NCI-H345 treated with DMSO at 0.1 percent for 48 hours (cell line): ENCODE measurements at regions not wholly inside any gene's neighbourhood (a gene's known extent, or its start where the extent isn't known, plus 50 kb on each side); places are given as distances from the start of the nearest gene placed in this dataset.

Experiments
- DNase-seq: peaks from one replicate; lab custom pipeline; 2025; ENCODE audit not compliant: unreplicated experiment; lab: John Stamatoyannopoulos, UW

DNA sequence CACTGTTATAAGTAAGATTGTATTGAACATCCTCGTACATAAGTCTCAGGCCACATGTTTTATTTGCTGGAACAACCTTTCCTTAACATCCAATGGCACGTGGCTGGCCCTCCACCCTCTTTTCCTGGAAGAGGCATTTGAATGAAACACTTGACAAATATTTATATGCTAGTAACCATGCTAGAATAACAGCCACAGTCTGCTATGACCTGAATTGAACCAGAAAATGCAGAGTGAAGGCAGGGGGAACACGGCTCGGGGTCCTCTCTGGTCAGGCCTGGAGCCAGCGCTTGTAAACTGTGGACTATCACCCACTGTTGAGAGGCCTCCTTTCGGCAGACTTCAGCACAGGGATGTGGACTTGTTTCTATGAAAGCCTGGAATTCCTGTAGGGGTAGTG, 198.2 kb upstream of the COPS8 start:
- DNase-seq = no peak

DNA sequence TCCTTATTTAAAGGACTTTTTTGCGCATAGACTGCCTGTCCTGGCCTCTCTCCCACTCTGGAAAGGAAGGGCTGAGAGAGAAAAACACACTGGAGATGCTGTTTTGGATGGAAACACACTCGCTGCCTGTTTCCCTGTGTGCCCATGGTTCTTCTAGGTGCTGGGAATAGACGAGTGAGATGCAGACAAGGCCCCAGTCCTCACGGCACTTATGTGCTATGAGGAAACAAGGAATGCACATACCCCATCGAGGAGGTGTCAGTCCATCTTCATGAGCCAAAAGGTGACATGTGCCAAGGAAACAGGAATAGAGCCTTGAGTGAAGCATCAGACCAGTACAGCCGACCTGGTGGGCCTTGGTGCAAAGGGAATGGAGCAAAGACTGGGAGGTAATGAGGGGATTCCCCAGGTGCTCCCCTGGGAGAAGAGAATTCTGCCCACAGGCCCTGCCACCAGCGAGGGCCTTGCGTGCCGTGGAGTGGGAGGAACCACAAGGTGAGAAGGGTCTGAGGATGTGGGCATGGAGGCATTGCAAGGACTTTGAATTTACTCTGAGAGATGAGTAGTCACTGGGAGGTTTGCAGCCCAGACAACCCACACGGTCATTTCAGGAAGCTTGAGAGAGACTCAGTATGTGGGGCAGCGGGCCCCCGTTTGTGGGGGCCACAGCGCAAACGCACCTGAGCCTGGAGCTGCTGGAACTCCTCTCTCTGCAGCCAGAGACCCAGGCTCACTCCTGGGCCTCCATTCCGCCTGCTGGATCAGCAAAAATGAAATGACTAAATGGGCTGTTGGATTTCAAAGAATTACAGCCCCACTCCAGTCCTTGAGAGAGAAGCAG, 197.5 kb upstream of the COPS8 start:
- no peak for DNase-seq

DNA sequence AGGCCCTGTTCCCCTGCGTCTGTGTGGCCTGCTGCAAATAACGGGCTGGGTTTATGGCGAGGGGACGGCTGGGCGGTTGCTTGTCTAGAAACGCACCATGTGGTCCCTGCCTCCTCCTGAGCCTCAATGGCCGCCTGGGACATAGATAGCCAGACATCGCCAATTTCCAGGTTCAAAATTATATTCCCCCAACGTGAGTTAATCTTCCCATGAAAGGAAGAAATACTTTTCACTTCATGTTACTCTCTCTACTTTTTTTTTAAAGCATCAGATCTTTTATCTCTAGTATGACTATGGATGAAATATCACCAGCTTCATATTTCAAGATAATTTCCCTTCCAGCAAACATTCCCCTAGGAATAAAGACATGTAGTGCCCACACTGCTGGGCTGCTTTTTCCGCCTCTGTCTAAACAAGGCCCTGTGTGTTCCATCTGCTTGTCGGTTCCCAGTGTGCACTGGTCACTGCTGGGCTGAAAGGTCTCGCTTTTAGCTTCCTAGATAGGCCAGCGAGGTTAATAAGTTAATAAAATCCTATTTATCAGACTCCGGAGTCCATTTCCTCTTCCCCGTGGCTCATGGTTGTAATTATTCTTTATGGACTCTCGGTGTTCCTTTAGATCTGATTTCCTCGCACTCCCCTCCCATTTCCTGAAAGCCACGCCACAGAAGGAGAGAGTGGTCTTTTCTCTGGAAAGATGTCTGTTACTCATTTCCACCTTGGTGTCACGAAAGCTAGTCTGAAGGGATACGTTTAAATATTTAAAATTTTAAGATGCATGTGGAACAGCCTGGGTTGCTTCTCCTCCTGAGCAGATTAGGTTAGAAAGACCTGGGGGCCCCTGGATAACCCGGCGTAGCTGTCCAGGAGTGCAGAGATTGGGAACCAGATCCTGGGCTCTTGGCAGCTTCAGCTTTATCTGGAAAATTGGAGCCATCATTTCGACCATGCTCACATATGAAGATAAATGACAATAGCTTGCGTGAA, 196.6 kb upstream of the COPS8 start:
- DNase-seq = no peak

DNA sequence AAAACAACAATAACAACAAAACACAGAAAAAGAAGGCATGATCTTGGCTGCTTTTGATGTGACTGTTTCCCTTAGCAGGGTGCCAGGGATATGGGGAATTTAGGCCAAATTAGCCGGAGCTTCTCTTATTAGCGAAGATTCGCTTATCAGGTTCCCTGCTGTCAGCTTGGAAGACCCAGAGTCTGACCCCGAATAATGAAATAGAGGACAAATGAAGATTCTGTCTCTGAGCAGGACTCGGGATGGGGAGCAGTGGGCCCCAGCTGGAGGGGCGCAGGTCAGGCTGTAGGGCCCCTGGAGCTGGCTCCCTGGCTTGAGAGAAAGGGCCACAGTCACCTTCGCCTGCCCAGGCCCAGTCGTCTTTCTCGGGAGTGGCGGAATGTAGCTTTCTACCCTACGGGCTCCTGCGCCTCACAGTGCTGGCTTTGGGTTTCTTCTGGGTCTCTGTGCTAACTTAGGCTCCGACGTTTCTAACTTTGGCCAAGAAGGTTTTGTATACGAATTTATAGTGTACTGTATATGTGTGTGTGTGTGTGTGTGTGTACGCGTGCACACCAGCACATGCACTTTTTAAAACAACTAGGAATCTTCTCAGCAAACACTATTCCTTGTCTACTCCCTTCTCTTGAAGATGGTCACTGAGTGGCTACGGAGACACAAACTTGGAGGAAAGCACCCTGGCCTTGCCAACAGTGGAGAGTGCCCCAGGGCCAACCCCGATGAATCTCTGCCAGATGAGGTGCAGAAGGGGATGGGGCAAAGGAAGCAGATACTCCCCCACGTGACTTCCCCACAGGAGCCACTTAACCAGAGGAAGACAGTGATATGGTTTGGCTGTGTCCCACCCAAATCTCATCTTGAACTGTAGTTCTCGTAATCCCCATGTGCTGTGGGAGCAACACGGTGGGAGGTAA, 195.6 kb upstream of the COPS8 start:
- no peak for DNase-seq

DNA sequence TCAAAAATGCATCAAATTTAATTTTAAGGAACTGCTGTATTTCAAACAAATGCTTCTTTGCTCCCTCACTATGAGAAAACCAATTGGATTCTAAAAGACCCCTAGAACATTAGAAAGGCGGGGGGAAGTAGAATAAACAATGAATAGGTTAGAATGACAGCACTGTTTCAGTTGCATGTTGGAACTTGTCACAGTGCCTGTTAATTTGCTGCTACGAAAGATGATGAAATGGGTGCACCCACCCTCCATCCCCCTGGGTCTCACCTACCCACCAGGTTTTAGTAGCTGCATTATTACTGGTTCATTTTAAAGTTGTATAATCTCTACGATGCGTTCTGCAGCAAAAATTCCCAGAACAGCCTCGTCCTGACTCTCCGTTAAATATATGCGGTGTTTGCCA, 193.0 kb upstream of the COPS8 start:
- no peak for DNase-seq

DNA sequence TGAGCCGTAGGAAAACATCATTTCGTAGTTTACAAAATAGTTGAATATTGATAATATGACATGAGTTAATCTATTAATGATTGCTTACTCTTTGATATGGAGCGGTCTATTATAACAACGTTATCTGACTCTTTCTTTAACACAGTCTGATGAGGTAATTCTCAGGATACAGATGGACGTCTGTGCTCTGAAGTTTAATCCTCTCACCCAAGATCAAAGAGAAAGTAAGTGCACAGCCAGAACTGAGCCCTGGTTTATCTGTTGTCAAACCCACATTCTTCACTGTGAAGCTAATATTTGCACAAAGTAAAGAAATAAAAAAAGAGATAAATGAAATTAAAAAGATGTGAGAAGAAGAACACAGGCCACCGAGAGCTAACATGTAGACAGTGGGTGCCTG, 190.9 kb upstream of the COPS8 start:
- DNase-seq = no peak

DNA sequence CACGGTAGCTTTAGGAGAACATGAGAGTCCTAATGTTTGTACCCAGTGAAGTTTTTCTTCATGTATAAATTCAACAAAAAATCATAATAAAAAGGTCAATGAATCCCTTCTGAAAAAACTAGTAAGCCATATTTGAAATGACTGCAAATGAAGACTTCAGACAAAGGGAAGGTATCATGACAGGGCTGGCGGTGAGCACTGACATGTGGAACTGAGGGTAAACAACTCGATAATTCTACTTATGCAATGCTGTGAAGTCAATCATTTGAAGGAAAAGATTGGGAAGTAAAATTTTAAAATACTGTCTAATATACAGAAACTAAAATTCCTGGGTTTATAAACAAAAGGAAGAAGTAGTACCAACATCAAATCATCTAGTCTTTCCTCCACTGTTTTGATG, 190.2 kb upstream of the COPS8 start:
- DNase-seq = no peak

DNA sequence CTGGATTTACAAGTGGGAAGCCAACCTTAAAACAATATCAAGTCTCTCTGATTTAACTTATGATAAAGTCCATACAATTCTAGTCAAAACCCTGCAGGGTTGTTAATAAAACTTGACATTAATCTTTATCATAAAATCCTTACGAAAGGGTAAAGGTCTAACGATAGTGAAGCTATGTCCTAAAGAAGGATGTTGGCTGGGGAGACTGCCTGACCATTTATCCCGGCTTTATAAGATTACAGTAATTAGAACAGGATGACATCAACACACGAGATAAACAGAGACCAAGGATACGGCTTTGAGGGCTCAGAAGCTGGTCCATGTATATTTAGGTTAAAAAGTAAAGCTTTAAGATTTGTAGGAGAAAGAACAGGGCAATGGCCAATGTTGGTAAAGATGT, 189.0 kb upstream of the COPS8 start:
- no peak for DNase-seq

DNA sequence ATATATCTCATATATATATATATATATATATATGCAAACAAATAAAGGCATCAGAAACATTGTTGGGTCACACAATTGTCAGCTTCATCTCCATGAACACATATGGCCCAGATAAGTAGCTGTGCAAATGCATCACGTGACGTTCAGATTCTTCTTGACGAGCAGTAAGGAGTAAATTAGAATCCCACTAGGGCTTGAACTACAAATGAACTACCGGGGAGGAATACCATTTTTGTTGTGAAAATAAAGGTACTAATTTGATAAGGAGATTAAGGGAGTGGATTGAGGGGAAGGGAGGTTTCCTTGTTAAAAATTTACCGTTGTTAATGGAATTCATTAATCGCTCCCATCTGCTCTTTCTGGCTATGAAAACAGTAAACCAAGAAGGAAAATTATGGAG, 186.5 kb upstream of the COPS8 start:
- no peak for DNase-seq

DNA sequence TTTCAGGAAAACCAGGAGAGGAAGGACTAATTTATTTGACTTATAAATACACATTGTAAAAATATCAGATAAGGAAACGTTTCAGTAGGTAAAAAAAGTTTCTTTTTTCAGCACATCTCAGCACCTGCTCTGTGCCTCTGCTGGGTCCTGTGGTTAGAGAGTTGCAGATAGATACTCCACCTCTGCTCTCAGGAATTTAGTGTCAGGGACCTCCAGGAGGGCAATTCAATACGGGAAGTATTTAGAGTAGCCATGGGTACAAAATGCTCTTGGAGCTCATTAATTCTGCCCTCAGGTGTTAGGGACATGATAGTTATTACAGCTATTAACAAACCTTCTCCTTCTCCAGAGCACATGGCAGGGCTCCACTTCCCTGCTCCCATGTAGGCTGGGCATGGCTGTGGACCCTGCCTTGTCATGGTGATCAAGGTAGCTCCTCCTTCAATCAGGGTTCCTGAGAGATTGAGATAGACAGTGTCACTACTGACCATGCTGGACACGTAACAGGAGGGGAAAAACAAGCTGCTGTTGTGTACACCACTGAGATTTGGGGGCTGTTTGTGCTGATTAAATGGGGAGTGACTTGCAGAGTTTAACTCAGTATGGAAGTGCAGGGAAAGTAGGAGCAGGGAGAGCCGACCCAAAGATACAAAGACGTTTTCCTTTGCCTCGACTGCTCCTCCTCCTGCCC, 185.6 kb upstream of the COPS8 start:
- DNase-seq = no peak

DNA sequence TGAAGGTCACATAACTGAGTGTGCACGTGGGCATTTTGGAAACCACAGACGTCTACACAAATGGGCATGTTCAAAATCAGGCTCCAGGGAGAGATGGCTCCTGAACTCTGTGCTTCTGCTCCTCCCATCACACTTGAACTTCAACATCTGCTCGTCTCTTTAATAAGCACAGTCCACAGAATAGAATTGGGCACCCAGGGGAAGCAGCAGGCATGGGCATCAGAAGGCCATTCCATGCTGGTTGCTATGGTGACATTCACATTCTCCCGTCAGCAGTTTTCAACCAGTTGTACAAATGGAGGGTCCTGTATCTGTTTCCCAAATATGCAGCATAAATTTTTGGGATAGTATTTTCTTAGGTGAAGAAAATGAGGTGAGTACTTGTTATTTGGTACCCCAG, 183.7 kb upstream of the COPS8 start:
- DNase-seq = no peak

DNA sequence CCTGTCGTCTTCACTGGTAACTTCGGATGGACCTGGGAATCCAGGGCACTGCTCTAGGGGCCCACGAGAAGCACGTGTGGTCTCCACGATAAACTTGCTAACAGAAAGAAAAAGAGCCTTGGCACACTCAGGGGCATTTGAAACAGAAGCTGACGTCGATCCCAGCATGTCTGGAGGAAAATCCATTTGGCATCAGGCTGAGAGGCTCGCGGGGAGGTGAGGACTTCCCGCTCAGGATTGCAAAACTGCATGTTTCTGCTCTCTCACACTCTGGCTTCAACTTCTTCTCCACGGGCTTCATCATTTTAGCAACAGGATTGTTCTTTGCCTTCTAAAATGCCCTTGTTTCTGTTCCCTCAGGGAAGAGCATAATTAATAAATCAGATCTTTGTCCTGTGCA, 181.7 kb upstream of the COPS8 start:
- no peak for DNase-seq

DNA sequence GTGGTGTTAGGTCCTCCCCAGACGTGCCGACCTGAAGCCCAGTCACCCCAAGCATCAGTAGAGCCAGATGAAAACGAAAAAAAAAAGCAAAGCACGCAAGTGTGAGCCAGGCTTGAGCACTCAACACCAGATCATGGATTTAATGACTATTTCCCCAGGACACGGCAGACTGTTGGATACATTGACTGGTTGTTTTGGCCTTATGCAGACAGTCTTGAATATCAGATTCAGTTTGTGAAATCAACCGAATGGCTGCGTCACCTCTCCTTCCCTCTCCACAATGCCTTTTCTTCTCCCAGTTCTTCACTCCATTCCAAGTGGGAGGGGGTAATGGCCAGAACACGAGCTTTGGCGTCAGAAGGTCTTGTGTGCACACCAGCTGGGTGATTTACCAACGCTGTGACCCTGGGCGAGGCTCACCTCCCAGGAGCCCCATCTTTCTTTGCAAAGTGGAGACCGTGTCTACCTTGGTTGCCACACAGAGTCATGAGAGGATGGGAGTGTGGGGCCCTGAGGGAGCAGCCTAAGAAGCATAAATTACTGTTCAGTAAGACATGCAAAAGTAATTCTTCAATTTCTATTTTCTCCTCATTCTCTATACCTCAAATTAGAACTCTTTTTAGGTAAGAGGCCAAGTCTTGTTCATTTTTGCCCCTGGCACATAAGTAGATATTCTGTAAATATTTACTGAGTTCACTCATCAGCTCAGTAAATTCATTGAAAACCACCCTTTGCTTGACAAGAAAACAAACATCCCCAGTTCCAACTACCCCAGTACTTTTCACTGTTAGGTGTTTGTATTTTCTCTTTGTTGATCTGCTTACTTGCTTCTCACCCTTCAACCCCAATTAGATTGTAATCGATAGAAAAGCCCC, 181.1 kb upstream of the COPS8 start:
- no peak for DNase-seq

DNA sequence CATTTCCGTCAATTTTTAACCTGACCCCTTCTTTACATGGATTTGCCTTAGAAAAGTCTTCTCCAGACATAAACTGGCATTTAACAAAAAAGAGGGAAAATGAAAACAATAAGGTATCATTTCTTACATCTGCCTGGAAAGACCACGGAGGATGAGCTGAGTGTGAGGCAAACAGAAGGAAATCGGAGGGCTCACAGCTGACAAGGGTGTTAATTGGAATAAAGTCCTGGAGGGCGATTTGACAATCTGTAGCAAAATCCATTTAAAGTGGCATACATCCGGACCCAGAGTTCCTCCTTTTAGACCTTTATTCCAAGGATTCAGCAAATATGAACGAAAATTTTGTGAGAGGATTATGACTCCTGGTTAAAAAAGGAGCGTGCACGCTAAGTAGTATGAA, 179.7 kb upstream of the COPS8 start:
- DNase-seq = no peak

DNA sequence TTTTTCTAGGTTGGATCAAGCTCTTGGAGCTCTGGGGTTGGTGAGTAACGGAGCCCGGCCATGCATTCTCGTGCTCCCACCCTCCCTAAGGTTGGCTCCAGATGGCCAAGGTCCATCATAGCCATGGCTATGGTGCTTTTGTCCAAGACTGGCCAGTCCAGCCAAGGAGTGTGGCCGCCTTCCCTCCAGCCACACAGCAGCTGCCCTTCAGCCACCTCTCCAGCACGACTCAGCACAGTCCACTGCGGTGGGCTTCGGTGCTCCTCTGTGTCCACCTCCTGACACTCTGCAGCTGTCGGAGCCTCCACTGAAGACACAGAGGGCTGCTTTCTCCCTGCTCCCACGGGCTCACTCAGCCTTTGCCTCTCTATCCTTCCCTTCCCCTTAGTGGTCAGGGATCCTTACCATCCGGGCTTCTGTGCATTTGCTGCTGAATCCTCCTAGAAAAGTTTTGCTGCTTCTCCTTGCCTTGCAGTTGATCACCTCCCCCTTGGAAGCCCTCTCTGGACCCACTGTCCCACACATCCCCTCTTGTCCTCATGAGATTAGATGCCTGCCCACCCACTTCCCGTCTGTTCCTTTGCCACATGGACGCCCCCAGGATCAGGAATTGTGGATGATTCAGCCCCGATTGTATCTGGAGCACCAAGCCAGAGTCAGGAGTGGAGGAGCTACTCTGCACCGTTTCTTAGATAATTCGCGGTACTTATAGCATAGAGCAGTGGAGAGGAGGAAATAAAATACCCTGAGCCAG, 177.1 kb upstream of the COPS8 start:
- DNase-seq = no peak

DNA sequence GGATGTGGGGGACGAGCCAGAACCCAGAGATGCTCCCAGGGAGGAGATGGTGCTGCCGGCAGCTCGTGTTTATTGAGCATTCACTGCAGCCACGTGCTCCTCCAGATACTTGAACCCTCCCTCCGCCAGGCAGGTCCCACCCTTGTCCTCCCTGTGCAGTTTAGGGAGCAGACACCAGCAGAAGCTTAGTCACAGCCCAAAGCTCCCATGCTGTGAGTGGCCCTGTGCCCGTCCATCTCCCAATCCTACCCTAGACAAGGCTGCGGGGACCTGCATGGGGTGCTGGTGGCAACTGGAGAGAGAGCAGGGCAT, 176.5 kb upstream of the COPS8 start:
- no peak for DNase-seq

DNA sequence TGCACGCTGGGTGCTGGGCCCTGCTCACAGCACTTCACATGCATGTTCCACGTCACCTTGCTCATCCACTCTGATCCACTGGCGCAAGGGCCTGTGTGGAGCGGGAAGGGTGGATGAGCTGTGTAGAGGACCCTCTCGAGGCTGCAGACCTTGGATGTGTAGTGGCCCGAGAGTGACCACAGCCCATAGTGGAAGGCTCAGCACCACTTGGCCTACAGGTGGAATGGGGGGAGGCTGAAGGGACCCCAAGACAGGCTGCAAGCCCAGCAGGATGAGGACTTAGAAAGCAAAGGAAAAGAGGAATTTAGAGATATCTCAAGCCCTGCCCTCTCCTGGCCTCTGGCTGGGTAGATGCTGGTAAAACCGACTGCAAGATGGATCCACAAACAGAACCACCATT, 175.9 kb upstream of the COPS8 start:
- DNase-seq = no peak

DNA sequence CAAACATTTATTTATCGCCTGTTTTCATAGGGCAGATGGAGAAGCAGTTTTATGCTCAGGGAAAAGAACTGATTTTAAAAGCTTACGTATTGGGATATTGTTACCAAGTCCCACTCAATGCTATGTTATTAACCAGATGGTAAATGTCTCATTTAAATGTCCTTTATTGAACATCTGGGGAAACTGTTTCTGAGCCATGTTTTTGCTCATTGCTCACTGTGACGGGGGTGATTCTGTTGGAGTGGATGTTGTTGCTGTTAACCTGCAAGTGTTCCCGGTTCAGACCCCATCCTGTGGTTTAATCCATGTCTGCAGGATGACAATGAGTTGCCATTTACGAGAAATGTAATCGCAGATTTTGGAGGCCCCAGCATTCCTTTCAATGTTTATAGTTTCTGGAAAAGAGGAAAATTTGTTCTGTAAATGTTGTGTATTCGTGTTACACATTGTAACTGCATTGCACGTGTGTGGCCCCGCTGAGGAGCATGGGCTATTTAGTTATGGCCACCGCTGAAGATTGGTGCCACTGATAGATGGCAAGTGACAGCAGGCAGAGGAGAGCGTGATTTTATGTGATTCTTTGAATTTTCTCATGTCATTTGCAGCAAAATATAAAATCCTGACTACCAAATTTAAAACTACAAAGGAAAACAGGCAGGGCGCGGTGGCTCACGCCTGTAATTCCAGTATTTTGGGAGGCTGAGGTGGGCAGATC, 174.8 kb upstream of the COPS8 start:
- no peak for DNase-seq
